ENCODE measurements at regions not wholly inside any gene's neighbourhood (a gene's known extent, or its start where the extent isn't known, plus 50 kb on each side); places are given as distances from the start of the nearest gene placed in this dataset.

GRCh38 chr2:2641541-2642410, 310.7 kb upstream of the MYT1L start:
- DNase-seq (ENCODE audit: low spot score), result no peak
- intact Hi-C loops (cut with DNase I), result no loop called here

GRCh38 chr2:2640818-2641217, 309.7 kb upstream of the MYT1L start:
- intact Hi-C loops (cut with DNase I), result no loop called here
- no peak for DNase-seq (ENCODE audit: low spot score)

GRCh38 chr2:2640371-2640770, 309.3 kb upstream of the MYT1L start:
- intact Hi-C loops (cut with DNase I), result no loop called here
- no peak for DNase-seq (ENCODE audit: low spot score)

- DNase-seq (ENCODE audit: low spot score), result no peak
- intact Hi-C loops (cut with DNase I), result no loop called here
Observed at GRCh38 chr2:2639251-2640139, 308.4 kb upstream of the MYT1L start.

DNA sequence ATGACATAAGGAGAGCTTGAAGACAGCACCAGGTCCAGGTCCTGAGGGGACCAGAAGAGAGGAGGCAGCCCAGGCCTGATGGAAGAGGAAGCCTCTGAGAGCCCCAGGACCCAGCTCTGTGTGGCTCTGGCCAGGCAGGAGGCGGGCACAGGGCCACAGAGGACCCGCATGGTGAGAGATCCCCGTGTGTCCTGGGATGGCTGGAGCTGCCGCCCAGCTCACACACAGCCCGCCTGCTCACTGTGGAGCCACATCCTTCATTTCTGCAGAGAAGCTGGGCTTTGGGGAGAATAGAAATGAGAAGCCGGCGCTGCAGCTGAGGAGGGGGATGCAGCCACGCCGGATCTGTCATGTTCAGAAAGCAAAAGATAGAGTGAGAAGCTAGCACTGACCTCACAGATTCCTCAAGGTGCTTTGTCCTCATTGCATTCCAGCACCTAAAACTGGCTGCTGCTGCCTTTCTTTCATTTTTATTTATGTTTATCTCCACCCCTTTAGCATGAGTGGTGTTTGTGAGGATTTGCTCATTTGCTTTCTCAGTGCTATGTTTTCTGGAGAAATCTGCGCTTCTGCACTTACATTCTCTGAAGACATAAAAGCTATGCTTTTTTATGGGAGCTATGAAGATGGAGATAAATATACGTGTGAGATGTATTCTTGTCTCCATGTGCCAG, 307.6 kb upstream of the MYT1L start:
- intact Hi-C loops (cut with DNase I), result no loop called here

GRCh38 chr2:2636813-2637212, 305.7 kb upstream of the MYT1L start:
- intact Hi-C loops (cut with DNase I), result no loop called here

More for the DNA sequence above, 307.6 kb upstream of the MYT1L start:
- no peak for DNase-seq (ENCODE audit: low spot score)

GRCh38 chr2:2635025-2635528, 304.0 kb upstream of the MYT1L start:
- no peak for DNase-seq (ENCODE audit: low spot score)
- intact Hi-C loops (cut with DNase I), result no loop called here

More at GRCh38 chr2:2636813-2637212, 305.7 kb upstream of the MYT1L start:
- no peak for DNase-seq (ENCODE audit: low spot score)

GRCh38 chr2:2633017-2633416, 301.9 kb upstream of the MYT1L start:
- intact Hi-C loops (cut with DNase I), result no loop called here
- DNase-seq (ENCODE audit: low spot score), result no peak

DNA sequence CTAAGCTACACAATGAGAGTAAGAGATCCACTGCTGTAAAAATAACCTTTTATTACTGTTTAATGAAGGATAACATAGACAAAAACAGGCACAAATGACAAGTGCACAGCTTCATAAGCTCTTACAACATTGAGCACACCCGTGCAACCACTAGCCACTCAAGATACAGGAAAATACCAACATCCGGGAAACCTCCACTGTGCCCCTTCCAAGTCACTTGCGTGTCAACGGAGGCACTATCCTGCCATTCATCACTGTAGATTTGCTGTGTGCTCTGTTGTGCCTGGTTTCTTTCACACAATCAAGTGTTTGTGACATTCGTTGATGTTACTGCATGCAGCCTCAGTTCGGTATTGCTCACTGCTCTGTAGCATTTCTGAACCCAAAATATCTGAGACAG, 292.9 kb upstream of the MYT1L start:
- no peak for DNase-seq (ENCODE audit: low spot score)
- intact Hi-C loops (cut with DNase I), result no loop called here

GRCh38 chr2:2621855-2622254, 290.8 kb upstream of the MYT1L start:
- intact Hi-C loops (cut with DNase I), result no loop called here
- DNase-seq (ENCODE audit: low spot score), result no peak

- DNase-seq (ENCODE audit: low spot score), result no peak
- intact Hi-C loops (cut with DNase I), result no loop called here
Observed at GRCh38 chr2:2620604-2621003, 289.5 kb upstream of the MYT1L start.

GRCh38 chr2:2619995-2620394, 288.9 kb upstream of the MYT1L start:
- no peak for DNase-seq (ENCODE audit: low spot score)
- intact Hi-C loops (cut with DNase I), result loop anchor here in 1 of 2 donors (2.0 kb wide), 1 partner anchor 79 kb away; no protein-coding TSS in a partner anchor

DNA sequence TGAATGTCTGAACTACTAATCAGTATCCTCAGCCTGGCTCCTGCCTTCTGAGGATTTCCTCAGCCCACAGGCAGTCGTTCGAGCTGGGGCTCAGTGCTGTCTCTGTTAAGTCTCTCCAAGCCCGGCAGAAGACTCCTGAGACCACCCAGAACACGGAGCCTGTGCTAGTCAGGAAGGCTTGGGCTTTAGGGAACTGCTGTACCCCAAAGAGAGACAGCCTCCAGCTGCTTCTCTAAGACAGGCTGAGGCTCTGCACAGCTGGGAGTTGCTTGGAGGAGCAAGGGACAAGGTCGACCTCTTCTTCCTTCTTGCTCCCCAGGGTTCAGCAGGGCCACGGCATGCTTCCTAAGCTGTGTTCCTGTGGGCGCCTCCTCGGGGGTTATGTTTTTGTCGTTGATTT, 283.4 kb upstream of the MYT1L start:
- intact Hi-C loops (cut with DNase I), result no loop called here
- no peak for DNase-seq (ENCODE audit: low spot score)

- intact Hi-C loops (cut with DNase I), result no loop called here
- DNase-seq (ENCODE audit: low spot score), result peak; percentile 96
Observed at GRCh38 chr2:2613279-2614199, 282.5 kb upstream of the MYT1L start.

DNA sequence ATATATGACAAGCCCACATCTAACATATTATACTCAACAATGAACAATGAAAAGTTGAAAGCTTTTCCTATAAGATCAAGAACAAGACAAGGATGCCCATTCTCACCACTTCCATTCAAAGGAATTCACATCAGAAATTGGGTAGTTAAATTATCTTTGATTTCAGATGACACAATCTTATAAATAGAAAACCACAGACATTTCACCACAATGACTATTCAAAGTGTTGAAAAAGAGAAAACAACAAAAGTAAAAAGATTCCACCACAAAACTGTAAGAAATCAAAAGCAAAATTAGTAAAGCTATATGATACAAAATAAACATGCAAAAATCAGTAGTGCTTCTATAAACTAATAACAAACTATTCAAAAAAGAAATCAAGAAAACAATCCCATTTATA, 279.7 kb upstream of the MYT1L start:
- intact Hi-C loops (cut with DNase I), result no loop called here
- no peak for DNase-seq (ENCODE audit: low spot score)

GRCh38 chr2:2600366-2600765, 269.3 kb upstream of the MYT1L start:
- no peak for DNase-seq (ENCODE audit: low spot score)
- intact Hi-C loops (cut with DNase I), result loop anchor here in 1 of 2 donors (5.0 kb wide), 1 partner anchor 1847 kb away; no protein-coding TSS in a partner anchor

- intact Hi-C loops (cut with DNase I), result no loop called here
- DNase-seq (ENCODE audit: low spot score), result no peak
Observed at GRCh38 chr2:2599441-2599840, 268.4 kb upstream of the MYT1L start.

GRCh38 chr2:2597712-2598111, 266.6 kb upstream of the MYT1L start:
- no peak for DNase-seq (ENCODE audit: low spot score)
- intact Hi-C loops (cut with DNase I), result no loop called here
